ENCODE measurements at regions not wholly inside any gene's neighbourhood (a gene's known extent, or its start where the extent isn't known, plus 50 kb on each side); places are given as distances from the start of the nearest gene placed in this dataset.

DNA sequence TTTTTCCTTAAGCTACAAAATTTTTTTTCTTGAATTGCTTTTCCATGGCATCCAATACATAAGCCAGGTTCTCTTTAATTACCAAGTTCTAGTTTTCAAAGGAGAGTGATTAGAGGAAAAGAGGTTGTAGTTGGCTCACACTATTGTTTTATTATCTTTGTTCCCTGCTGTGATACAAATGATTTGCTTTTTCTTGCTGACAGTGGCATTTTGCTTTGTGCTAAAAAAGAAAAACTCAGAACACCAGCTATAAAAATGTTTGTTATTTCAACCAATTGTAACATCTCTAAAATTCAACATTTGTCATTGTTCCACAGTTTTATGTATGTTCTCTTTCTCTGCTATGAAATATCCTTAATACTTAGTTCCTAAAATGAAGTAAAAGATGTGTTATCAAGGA is 1817.2 kb downstream of the STIM2 start:
- no peak for TF ChIP-seq CTCF (IDR thresholded peaks at IDR 0.05; ENCODE audit: insufficient read depth, low read depth, low read length)
- H3K4me3 ChIP-seq (ENCODE audit: low read depth, low read length): no peak overlapping the region
- DNase-seq (ENCODE audit: low read depth): no peak

- H3K4me3 ChIP-seq (ENCODE audit: low read depth, low read length): no peak overlapping the region
- no peak for DNase-seq (ENCODE audit: low read depth)
- TF ChIP-seq CTCF (IDR thresholded peaks at IDR 0.05; ENCODE audit: insufficient read depth, low read depth, low read length): no peak
Observed at GRCh38 chr4:28682847-28683246, 1822.2 kb downstream of the STIM2 start.

DNA sequence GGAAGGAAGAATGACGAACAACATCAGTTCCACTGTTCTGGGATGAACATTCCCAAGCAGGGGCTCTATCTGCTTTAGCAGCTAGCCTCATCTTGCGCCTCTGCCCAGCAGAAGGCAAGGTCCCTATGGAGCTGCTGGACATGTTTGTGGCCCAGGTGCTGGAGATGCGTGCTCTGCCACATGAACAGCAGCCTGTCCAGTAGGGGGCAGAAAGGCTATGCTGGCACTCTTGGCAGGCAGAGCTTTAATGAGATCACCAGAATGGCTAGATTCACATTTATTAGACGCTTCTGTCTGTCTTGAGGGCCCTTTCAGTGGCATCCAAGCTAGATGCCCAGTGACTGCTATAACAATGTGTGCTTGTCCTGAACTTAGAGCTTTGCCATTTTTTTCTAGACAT is 1826.0 kb downstream of the STIM2 start:
- no peak overlapping the region for H3K4me3 ChIP-seq (ENCODE audit: low read depth, low read length)
- DNase-seq (ENCODE audit: low read depth): peak; percentile 18
- TF ChIP-seq CTCF (IDR thresholded peaks at IDR 0.05; ENCODE audit: insufficient read depth, low read depth, low read length): peak; percentile 54

- H3K4me3 ChIP-seq (ENCODE audit: low read depth, low read length): no peak overlapping the region
- TF ChIP-seq CTCF (IDR thresholded peaks at IDR 0.05; ENCODE audit: insufficient read depth, low read depth, low read length): no peak
Observed at GRCh38 chr4:28690890-28691289, 1830.2 kb downstream of the STIM2 start.

DNA sequence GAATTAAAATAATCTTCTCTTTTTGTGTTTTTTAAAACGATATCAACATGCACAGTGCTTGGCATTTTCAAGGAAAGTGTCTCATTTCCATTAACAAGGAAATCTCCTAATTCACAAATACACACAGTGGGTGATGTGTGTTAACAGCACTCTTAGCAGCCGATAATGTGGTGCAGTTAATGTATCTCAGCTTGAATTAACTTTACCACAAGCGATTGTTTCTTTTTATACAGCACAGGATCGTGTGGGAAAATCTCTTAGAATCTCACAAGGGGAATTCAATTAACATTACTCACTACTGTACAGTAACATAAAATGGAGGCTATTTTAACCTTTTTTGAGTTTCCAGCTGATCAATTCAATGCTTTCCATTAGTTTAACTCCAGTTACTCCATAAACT is 1841.9 kb downstream of the STIM2 start:
- no peak for DNase-seq (ENCODE audit: low read depth)
- no peak for TF ChIP-seq CTCF (IDR thresholded peaks at IDR 0.05; ENCODE audit: insufficient read depth, low read depth, low read length)
- H3K4me3 ChIP-seq (ENCODE audit: low read depth, low read length): no peak overlapping the region

More at GRCh38 chr4:28690890-28691289, 1830.2 kb downstream of the STIM2 start:
- no peak for DNase-seq (ENCODE audit: low read depth)

DNA sequence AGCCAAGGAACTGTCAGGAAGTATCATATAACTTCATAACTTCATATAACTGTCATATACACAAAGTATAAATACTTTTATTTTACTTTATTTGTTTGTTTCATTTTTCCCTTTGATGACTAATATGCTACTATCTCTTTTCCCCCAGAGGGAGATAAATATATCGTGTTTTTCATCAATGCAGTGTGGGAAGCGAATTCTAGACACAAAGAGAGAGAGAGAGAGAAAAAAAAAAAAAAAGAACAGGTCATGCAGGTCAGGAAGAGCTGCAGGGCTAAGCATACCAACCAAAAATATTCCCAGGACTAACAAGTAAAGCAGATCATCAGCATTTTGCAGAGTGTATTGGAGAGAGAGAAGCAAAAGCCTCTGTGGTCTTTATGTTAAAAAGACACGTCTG is 1849.2 kb downstream of the STIM2 start:
- no peak for TF ChIP-seq CTCF (IDR thresholded peaks at IDR 0.05; ENCODE audit: insufficient read depth, low read depth, low read length)
- DNase-seq (ENCODE audit: low read depth): peak; percentile 50
- no peak overlapping the region for H3K4me3 ChIP-seq (ENCODE audit: low read depth, low read length)

- no peak overlapping the region for H3K4me3 ChIP-seq (ENCODE audit: low read depth, low read length)
- TF ChIP-seq CTCF (IDR thresholded peaks at IDR 0.05; ENCODE audit: insufficient read depth, low read depth, low read length): no peak
- no peak for DNase-seq (ENCODE audit: low read depth)
Observed at GRCh38 chr4:28723371-28723770, 1862.7 kb downstream of the STIM2 start.
